OCI-LY3 (cell line): ENCODE measurements at regions not wholly inside any gene's neighbourhood (a gene's known extent, or its start where the extent isn't known, plus 50 kb on each side); places are given as distances from the start of the nearest gene placed in this dataset.

Experiments used
- H2AFZ ChIP-seq: fragments of 200-600, 300-600 bp; shearing (Covaris generic); 2 replicates; pipeline ENCODE4 v1.6.0; 2014; ENCODE audit warnings: antibody characterized with exemption, low read depth, low read length
- H3K27ac ChIP-seq: fragments of 200-600, 300-600 bp; sonication (generic); 2 replicates; pipeline ENCODE4 v1.5.1; 2014; ENCODE audit warnings: mild to moderate bottlenecking, low read length, moderate library complexity, mixed read lengths
- H3K27me3 ChIP-seq: fragments of 200-600, 300-600 bp; sonication (generic); 2 replicates; pipeline ENCODE4 v1.6.1; 2014; ENCODE audit warnings: low read depth, low read length, mixed read lengths
- H3K36me3 ChIP-seq: fragments of 200-600, 300-600 bp; sonication (generic); replicated peaks from 2 replicates; pipeline ENCODE3; 2014; ENCODE audit warnings: low read depth, low read length, mixed read lengths
- H3K4me1 ChIP-seq: fragments of 300-600, 200-600 bp; sonication (generic); 2 replicates; pipeline ENCODE4 v1.6.1; 2014; ENCODE audit warnings: low read length, mixed read lengths
- H3K4me2 ChIP-seq: fragments of 200-600, 300-600 bp; sonication (generic); 2 replicates; pipeline ENCODE4 v1.6.1; 2014; ENCODE audit warnings: low read length, mixed read lengths
- H3K4me3 ChIP-seq: fragments of 300-600, 200-600 bp; sonication (generic); 2 replicates; pipeline ENCODE4 v1.5.1; 2014; ENCODE audit warnings: antibody characterized with exemption, mild to moderate bottlenecking, low read length, moderate library complexity
- H3K79me2 ChIP-seq: fragments of 300-600, 200-600 bp; shearing (Covaris generic); 2 replicates; pipeline ENCODE4 v1.6.1; 2014; ENCODE audit warnings: mild to moderate bottlenecking, low read length, mixed read lengths
- H3K9ac ChIP-seq: fragments of 300-600, 200-600 bp; shearing (Covaris generic); 2 replicates; pipeline ENCODE4 v1.6.0; 2014; ENCODE audit warnings: mild to moderate bottlenecking, low read length, moderate library complexity
- H3K9me3 ChIP-seq: fragments of 200-600, 300-600 bp; shearing (Covaris generic); 2 replicates; pipeline ENCODE4 v1.6.1; 2014; ENCODE audit warnings: low read length, mixed read lengths; ENCODE audit not compliant: insufficient read depth
- H4K20me1 ChIP-seq: fragments of 200-600, 300-600 bp; sonication (generic); 2 replicates; pipeline ENCODE4 v1.6.1; 2016; ENCODE audit warnings: low read length, mixed read lengths; ENCODE audit not compliant: insufficient read depth
- CTCF ChIP-seq: fragments of 200-600, 300-600 bp; sonication (generic); IDR thresholded peaks from 2 replicates; pipeline ENCODE4 v1.5.1; 2014; ENCODE audit warnings: antibody characterized with exemption, low read length, low read depth
- EZH2phosphoT487 ChIP-seq: fragments of 200-600 bp; shearing (Covaris generic); IDR thresholded peaks from 2 replicates; pipeline ENCODE4 v1.6.1; 2018; ENCODE audit warnings: antibody characterized with exemption, mixed run types, low read depth

DNA sequence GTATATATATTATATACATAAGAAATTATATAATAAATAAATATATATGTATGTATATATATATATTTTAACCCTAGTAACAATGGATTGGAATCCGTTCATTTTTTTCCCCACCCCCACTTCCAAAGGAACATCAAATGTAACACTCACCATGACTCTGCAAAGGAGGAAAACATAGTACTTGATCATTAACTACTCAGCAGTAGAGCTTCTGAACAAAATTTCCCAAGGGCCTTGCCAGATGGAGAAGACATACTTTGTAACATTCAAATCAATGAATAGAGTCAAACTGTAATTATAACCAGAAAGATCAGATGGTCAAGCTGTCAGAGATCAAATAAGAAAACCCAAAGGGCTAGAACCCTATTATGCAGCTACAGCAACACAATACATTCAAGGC lies 126.0 kb upstream of the CNTN1 start:
- no peaks in the 10 kb centered on the region for H3K79me2 ChIP-seq
- H3K4me3 ChIP-seq: no peak overlapping the region
- H3K4me2 ChIP-seq: no peak overlapping the region
- no peak overlapping the region for H2AFZ ChIP-seq
- TF ChIP-seq CTCF (no peak), EZH2phosphoT487 (no peak)
- no peaks in the 10 kb centered on the region for H4K20me1 ChIP-seq
- H3K27ac ChIP-seq: no peak overlapping the region
- H3K9ac ChIP-seq: no peak overlapping the region
- no peaks in the 10 kb centered on the region for H3K9me3 ChIP-seq
- H3K36me3 ChIP-seq: no peaks in the 10 kb centered on the region
- no peaks in the 10 kb centered on the region for H3K27me3 ChIP-seq
- peaks cover 9% of the 10 kb centered on the region; the same call in 1 of the 2 replicates for H3K4me1 ChIP-seq

- H3K9ac ChIP-seq: no peak overlapping the region
- no peak overlapping the region for H3K4me3 ChIP-seq
- no peak overlapping the region for H3K4me2 ChIP-seq
- H3K9me3 ChIP-seq: no peaks in the 10 kb centered on the region
- H3K27ac ChIP-seq: no peak overlapping the region
- no peaks in the 10 kb centered on the region for H3K79me2 ChIP-seq
- no peaks in the 10 kb centered on the region for H4K20me1 ChIP-seq
- no peak overlapping the region for H2AFZ ChIP-seq
- TF ChIP-seq EZH2phosphoT487 (no peak), CTCF (no peak)
- no peaks in the 10 kb centered on the region for H3K27me3 ChIP-seq
- peaks cover 4% of the 10 kb centered on the region; the same call in 1 of the 2 replicates for H3K4me1 ChIP-seq
- H3K36me3 ChIP-seq: no peaks in the 10 kb centered on the region
These were observed 122.5 kb upstream of the CNTN1 start for GRCh38 chr12:40569626-40570179.

DNA sequence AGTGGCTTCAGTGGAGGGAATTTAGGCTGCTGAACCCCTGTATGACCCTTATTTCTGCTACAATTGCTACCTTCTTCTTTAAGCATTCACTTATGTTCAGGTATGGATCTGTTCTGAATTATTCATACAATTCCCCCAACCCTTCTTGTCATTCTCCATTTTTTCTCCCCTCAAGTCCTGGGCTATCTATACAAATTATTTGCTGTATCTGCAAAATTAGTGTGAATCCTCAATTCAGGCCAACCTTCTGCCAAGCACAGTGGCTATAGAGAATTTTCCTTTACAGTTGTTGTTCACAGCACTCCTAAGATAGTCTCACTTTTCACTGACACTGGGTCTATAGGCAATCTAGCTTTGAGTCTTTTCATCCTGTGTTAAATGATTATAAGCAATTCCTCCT lies 119.2 kb upstream of the CNTN1 start:
- Histone ChIP-seq H3K4me3 (no peak overlapping the region), H4K20me1 (no peaks in the 10 kb centered on the region), H3K79me2 (no peaks in the 10 kb centered on the region), H2AFZ (no peak overlapping the region), H3K9ac (no peak overlapping the region), H3K27ac (no peak overlapping the region), H3K4me1 (peaks cover 4% of the 10 kb centered on the region; the same call in 1 of the 2 replicates), H3K36me3 (no peaks in the 10 kb centered on the region), H3K9me3 (no peaks in the 10 kb centered on the region), H3K4me2 (no peak overlapping the region), H3K27me3 (no peaks in the 10 kb centered on the region)
- TF ChIP-seq EZH2phosphoT487 (no peak), CTCF (no peak)

DNA sequence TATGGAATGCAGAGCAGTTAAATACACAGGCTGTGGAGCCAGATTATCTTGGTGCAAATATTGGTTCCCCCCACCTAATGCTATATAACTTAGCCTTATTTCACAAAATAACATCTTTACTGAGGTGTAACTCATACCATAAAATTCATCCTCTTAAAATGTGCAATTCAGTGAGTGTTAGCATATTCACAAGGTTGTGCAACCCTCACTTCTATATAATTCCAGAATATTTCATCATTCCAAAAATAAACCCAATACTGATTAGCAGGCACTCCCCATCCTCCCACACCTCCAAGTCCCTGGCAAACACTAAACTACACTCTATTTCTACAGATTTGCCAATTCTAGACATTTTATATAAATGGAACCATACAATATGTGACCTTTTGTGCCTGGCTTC lies 116.3 kb upstream of the CNTN1 start:
- Histone ChIP-seq H3K36me3 (no peaks in the 10 kb centered on the region), H3K9me3 (no peaks in the 10 kb centered on the region), H3K9ac (no peak overlapping the region), H4K20me1 (no peaks in the 10 kb centered on the region), H3K4me1 (no peaks in the 10 kb centered on the region), H3K27ac (no peak overlapping the region), H3K79me2 (no peaks in the 10 kb centered on the region), H3K4me2 (no peak overlapping the region), H3K4me3 (no peak overlapping the region), H3K27me3 (no peaks in the 10 kb centered on the region), H2AFZ (no peak overlapping the region)
- TF ChIP-seq CTCF (no peak), EZH2phosphoT487 (no peak)
